ENCODE measurements at regions not wholly inside any gene's neighbourhood (a gene's known extent, or its start where the extent isn't known, plus 50 kb on each side); places are given as distances from the start of the nearest gene placed in this dataset.

DNA sequence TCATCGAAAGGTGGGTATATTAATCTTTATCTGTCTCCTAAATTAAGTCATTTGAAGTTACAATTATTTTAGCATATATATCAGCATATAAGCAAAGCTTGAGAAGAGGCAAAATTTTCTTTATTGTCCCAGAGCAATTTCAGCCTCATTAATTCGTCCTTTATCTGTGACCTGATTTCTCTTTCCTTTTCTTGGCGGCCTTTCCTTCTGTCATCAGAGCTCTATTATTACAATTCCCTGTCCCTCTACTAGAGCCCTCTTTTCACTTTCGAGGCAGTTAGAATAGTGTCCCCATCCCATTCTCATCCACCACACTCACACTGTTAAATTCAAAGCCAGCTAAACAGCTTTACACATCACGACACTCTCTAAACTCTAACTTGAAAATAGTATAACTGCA is 1293.2 kb upstream of the FAM98A start:
- no peak for TF ChIP-seq CTCF (conservative IDR thresholded peaks at IDR 0.05; ENCODE audit: control insufficient read depth, insufficient read depth, low read depth, low read length)
- DNase-seq (ENCODE audit: low read depth) = no peak
- no peak overlapping the region for H3K4me3 ChIP-seq (ENCODE audit: control insufficient read depth, low read depth, low read length)

DNA sequence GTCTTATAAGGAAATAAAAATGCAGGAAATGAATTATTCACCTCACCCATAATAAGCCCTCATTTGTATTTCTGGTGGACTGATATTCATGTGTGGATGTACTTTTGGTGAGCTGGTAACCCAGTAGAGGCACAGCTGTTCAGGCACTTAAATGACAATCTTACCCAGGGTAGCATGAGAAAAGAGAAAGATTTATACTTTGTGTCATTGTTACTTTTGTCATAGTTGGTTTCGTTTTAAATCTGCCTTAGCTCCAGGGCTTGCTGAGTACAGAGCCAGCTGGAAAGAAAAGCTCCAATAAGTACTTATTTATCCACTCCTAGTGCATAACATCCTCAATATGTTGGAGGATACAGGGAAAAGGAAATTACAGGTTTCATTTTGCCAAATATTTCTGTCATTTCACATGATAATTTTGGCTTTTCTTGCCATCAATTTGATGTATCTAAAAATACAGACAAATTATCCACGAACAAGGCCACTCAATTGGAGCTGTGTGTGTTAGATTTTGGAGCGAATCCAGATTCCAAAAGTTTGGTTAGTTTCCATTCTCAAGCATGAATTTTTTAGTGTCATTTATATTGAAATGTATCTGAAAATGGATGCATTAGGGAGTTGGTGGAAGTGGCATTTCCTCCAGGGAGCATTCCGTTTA is 1276.1 kb upstream of the FAM98A start:
- no peak for DNase-seq (ENCODE audit: low read depth)
- TF ChIP-seq CTCF (conservative IDR thresholded peaks at IDR 0.05; ENCODE audit: control insufficient read depth, insufficient read depth, low read depth, low read length) = no peak
- no peak overlapping the region for H3K4me3 ChIP-seq (ENCODE audit: control insufficient read depth, low read depth, low read length)

GRCh38 chr2:34853646-34854045 is 1254.5 kb upstream of the FAM98A start:
- no peak for DNase-seq (ENCODE audit: low read depth)
- TF ChIP-seq CTCF (conservative IDR thresholded peaks at IDR 0.05; ENCODE audit: control insufficient read depth, insufficient read depth, low read depth, low read length) = no peak
- H3K4me3 ChIP-seq (ENCODE audit: control insufficient read depth, low read depth, low read length) = no peak overlapping the region

GRCh38 chr2:34851804-34852203 is 1252.7 kb upstream of the FAM98A start:
- no peak for DNase-seq (ENCODE audit: low read depth)
- H3K4me3 ChIP-seq (ENCODE audit: control insufficient read depth, low read depth, low read length) = no peak overlapping the region
- no peak for TF ChIP-seq CTCF (conservative IDR thresholded peaks at IDR 0.05; ENCODE audit: control insufficient read depth, insufficient read depth, low read depth, low read length)

DNA sequence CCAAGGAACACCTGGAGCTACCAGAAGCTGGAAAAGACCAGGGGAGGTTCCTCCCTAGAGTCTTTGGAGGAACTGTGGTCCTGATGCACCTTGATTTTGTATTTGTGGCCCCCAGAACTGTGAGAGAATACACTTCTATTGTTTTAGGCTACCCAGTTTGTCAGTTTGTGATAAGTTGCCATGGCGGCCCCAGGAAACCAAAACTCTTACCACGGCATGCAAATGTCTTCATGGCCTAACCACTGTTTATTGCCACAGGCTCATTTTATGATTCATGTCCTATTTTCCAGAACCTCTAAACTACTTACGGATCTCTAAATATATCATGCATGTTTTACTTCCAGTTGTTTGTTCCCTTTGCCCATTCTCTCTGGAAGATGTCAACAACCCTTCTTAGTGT is 1250.7 kb upstream of the FAM98A start:
- DNase-seq (ENCODE audit: low read depth) = no peak
- no peak overlapping the region for H3K4me3 ChIP-seq (ENCODE audit: control insufficient read depth, low read depth, low read length)
- no peak for TF ChIP-seq CTCF (conservative IDR thresholded peaks at IDR 0.05; ENCODE audit: control insufficient read depth, insufficient read depth, low read depth, low read length)

DNA sequence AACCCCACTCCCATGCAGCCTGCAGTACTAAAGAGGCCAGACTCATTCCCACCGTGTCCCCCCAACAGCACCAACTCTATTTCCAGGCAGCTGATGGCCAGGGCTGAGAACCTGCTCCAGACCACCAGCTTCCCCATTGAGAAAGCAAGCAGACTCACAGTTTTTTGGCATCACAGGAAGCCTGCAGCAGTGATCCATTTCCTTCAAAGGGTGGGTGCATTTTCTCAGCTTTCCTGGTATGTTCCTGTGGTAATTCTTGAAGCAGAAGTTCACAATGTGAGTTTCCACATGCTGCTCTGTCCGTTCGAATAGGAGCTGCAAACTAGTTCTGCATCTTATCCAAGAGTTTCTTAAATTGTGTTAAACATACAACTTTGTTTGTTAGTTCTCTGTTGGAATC is 1249.6 kb upstream of the FAM98A start:
- no peak overlapping the region for H3K4me3 ChIP-seq (ENCODE audit: control insufficient read depth, low read depth, low read length)
- TF ChIP-seq CTCF (conservative IDR thresholded peaks at IDR 0.05; ENCODE audit: control insufficient read depth, insufficient read depth, low read depth, low read length) = no peak
- no peak for DNase-seq (ENCODE audit: low read depth)

- TF ChIP-seq CTCF (conservative IDR thresholded peaks at IDR 0.05; ENCODE audit: control insufficient read depth, insufficient read depth, low read depth, low read length) = no peak
- no peak for DNase-seq (ENCODE audit: low read depth)
- no peak overlapping the region for H3K4me3 ChIP-seq (ENCODE audit: control insufficient read depth, low read depth, low read length)
Measured at GRCh38 chr2:34848132-34848531, 1249.0 kb upstream of the FAM98A start.
